Astrocyte of the spinal cord (primary cell): ENCODE measurements at regions not wholly inside any gene's neighbourhood (a gene's known extent, or its start where the extent isn't known, plus 50 kb on each side); places are given as distances from the start of the nearest gene placed in this dataset.

ENCODE experiments used
- DNase-seq: peaks from one replicate; pipeline ENCODE4 v3.0.0; 2011; ENCODE audit warnings: low read depth, low spot score
- H3K4me3 ChIP-seq: 2 replicates; pipeline ENCODE4 v1.5.1; 2011; ENCODE audit warnings: low read depth, mild to moderate bottlenecking, low read length, moderate library complexity
- in situ Hi-C: cut with HindIII; loops from 2 replicates; pipeline ENCODE4 v1.10.0; 2017; ENCODE audit warnings: low sequenced_read_pairs
- TF ChIP-seq, protein P1 (sequence below): IDR thresholded peaks from 2 replicates; pipeline ENCODE4 v1.5.1; 2012; ENCODE audit warnings: low read depth, mild to moderate bottlenecking, low read length, inconsistent platforms

DNA sequence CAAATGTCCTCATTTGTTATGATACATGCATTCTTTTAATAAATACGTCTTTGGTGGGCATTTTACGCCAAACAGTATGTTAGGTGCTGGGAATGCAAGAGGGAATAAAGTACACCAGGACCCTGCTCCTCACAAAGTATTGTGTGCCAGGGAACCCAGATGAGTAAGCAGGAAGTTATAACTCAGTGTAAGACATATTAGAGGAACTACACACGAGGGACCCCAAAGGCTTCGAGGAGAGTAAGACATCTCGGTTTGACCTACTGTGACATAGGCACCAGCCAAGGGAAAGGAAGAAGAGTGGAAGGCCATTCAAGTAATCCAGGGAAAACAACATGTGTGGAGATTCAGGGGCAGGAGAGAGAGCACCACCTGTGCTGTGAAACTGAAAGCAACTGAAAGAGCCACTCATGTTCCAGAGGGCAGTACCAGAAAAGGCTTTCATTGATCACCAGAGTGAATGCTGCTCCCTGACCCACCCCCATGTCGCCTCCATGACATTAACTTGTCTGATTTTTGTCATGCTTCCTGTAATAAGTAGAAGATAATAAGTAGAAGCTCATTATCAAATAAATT lies 542.5 kb upstream of the PKN2 start:
- in situ Hi-C loops, result no loop called here
- TF ChIP-seq, protein P1, sequence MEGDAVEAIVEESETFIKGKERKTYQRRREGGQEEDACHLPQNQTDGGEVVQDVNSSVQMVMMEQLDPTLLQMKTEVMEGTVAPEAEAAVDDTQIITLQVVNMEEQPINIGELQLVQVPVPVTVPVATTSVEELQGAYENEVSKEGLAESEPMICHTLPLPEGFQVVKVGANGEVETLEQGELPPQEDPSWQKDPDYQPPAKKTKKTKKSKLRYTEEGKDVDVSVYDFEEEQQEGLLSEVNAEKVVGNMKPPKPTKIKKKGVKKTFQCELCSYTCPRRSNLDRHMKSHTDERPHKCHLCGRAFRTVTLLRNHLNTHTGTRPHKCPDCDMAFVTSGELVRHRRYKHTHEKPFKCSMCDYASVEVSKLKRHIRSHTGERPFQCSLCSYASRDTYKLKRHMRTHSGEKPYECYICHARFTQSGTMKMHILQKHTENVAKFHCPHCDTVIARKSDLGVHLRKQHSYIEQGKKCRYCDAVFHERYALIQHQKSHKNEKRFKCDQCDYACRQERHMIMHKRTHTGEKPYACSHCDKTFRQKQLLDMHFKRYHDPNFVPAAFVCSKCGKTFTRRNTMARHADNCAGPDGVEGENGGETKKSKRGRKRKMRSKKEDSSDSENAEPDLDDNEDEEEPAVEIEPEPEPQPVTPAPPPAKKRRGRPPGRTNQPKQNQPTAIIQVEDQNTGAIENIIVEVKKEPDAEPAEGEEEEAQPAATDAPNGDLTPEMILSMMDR, result no peak
- no peak for DNase-seq
- no peak overlapping the region for H3K4me3 ChIP-seq

- DNase-seq, result peak; percentile 19
- TF ChIP-seq, protein P1, result no peak
- no peak overlapping the region for H3K4me3 ChIP-seq
- in situ Hi-C loops, result no loop called here
These were observed 538.3 kb upstream of the PKN2 start for GRCh38 chr1:88145752-88146151.

GRCh38 chr1:88149686-88150085 lies 534.4 kb upstream of the PKN2 start:
- in situ Hi-C loops, result no loop called here

GRCh38 chr1:88150330-88150729 lies 533.7 kb upstream of the PKN2 start:
- H3K4me3 ChIP-seq, result no peak overlapping the region
- TF ChIP-seq, protein P1, result no peak
- no peak for DNase-seq
- in situ Hi-C loops, result no loop called here

More at GRCh38 chr1:88149686-88150085, 534.4 kb upstream of the PKN2 start:
- TF ChIP-seq, protein P1, result no peak
- no peak for DNase-seq
- no peak overlapping the region for H3K4me3 ChIP-seq

- H3K4me3 ChIP-seq, result no peak overlapping the region
- TF ChIP-seq, protein P1, result no peak
- no peak for DNase-seq
- in situ Hi-C loops, result no loop called here
These were observed 520.9 kb upstream of the PKN2 start for GRCh38 chr1:88163187-88163586.

GRCh38 chr1:88168126-88168525 lies 515.9 kb upstream of the PKN2 start:
- TF ChIP-seq, protein P1, result no peak
- DNase-seq, result no peak
- in situ Hi-C loops, result no loop called here
- H3K4me3 ChIP-seq, result no peak overlapping the region
